Right renal cortex interstitium (tissue), 3 donors: ENCODE measurements at regions not wholly inside any gene's neighbourhood (a gene's known extent, or its start where the extent isn't known, plus 50 kb on each side); places are given as distances from the start of the nearest gene placed in this dataset.

Experiments
- DNase-seq, 3 donors: peaks; one replicate each; pipeline ENCODE4 v3.0.0-alpha.2; 2013; ENCODE audit warnings: low read depth in 3 of 3, low spot score in 2 of 3

DNA sequence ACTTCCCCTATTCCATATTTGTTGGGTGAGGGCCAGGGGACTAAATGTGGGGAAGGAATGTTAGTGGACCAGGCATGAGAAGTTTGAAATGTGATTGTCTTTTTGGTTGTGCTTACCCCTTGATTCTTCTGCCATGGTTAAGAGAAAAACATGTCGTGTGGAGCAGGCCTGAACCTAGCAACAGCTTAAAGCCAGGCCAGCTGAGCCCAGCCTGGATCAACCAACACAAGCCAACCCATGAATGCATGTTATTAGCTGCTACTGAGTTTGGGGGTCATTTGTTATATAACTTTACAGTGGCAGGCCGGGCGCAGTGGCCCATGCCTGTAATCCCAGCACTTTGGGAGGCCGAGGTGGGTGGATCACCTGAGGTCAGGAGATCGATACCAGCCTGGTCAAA, 52.4 kb upstream of the TRIO start:
- DNase-seq = no peak

DNA sequence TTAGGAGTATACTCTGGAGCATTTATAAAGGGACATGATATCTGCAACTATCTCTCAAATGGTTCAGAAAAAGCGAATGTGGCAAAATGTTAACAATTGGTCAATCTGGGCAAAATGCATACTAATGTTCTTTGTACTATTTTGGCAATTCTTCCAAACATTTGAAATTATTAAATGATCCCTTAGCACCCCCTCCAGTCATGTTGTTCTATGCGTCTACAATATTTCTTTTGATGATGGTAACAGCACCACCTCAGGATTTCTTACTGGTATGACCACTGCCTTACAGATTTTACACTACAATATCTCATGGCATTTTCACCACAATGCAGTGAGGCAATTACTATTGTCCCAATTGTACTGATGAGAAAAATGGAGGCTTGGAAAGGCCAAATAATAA, 52.9 kb upstream of the TRIO start:
- no peak for DNase-seq

DNA sequence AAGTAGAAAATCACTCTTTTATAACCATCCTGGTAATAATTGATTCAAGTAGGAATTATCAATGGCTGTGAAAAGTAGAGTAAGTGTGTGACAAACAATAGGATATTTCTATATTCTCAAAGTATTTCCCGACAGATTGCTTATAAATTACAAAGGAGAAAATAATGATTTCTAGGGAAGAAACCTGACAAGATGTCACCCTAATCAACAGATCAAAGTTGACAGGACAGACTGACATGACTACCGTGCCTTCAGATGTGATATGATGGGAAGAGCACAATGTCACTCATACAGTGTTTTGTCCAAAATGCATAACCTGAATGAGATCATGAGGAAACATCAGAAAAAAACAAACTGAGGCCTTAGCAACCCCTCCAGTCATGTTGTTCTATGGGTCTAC, 53.9 kb upstream of the TRIO start:
- no peak for DNase-seq

DNA sequence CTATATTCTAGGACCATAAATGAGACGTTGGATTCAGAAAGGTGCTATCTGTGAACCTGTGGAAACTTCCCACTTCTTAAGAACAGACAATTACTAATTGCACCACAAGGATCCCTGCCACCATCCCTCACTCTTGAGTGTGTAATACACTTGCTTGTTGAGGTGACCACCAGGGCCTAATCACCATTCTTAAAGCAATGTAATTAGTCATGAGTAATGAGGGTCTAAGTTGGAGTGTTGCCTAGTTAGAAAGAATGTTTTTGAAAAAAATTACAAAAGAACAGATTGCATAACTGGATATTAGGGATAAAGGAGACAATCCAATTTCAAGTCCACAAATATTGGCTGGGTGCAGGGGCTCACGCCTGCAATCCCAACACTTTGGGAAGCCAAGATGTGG, 56.9 kb upstream of the TRIO start:
- DNase-seq = no peak

- no peak for DNase-seq
These were observed 60.2 kb upstream of the TRIO start for GRCh38 chr5:14082973-14083372.

- DNase-seq = no peak
These were observed 60.6 kb upstream of the TRIO start for GRCh38 chr5:14082523-14082922.

DNA sequence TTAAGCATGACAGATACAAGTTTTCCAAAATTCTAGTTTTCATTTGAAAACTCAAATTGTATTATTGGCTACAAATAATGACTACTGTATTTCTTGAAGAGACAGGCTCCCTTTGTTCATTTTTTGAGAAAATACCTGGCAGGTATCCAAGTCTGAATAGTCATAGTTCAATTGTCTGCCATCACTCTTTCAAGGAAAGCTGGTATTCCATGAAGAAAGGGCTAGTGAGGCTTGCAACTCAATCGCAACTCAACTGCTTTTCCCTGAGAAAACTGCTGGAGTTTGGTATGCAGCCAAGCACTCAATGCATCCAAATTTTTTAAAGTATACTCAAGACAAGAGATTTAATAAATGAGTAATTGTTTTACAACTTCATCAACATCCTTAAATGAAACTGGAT, 61.4 kb upstream of the TRIO start:
- DNase-seq = no peak

DNA sequence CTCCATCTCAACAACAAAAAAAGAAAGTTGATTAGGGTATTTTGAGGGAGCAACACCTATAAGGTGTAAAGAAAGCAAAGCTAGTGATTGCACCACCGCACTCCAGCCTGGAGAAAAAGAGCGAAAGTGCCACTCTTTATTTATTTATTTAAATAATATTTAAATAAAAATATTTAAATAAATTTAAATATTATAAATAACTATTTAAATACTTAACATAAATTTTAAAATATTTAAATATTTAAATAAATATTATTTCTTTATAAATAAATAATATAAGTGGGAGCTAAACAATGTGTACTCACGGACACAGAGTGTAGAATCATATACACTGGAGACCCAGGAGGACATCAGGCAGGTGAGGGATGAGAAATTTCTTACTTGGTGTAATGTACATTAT, 64.4 kb upstream of the TRIO start:
- DNase-seq = no peak

DNA sequence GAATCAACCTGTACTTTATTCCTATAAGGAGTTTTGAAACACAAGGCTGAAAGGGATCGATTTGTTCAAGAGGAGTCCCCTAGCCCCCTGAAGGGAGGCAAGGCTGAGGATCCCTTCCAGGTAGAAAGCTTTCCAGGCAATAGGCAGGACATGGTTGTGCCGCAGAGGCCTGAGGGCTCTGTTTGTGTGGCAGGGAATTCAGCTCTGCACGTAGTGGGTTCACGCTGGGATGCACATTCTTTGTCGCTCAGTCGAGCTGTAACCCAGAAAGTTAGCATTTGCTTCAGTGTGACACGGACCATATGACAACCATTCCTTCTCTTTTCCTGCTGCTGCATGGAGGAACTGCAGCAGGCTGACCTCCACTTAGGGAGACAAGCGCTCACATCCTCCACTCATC, 65.6 kb upstream of the TRIO start:
- no peak for DNase-seq

DNA sequence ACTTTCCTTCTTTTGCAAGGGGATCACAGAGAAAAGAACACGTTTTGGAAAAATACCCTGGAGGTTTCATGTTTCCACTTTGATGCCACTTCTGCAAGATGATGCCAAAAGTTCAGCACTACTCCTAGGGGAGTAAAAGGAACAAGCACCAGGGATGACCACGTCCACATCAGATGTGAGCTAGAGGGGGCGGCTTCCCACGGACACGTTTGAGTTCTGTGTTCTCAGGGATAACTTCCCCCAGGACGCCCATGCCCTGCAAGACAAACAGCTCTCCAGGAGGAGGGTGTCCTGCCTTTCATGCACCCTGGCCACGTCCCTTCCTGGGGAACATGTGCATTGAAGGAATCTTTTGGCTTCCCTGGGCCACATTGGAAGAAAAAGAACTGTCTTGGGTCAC, 66.6 kb upstream of the TRIO start:
- no peak for DNase-seq

DNA sequence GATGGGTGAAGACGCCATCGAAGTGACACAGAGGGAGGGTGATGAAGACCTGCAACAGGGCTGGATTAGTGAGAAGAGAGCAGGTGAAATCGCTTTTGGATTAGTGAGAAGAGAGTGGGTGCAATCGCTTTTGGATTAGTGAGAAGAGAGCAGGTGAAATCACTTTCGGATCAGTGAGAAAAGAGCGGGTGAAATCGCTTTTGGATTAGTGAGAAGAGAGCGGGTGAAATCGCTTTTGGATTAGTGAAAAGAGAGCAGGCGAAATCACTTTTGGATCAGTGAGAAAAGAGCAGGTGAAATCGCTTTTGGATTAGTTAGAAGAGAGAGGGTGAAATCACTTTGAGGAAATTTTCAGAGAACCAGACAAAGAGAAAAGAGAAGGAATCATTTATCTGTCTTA, 67.2 kb upstream of the TRIO start:
- no peak for DNase-seq

- DNase-seq = no peak
These were observed 71.7 kb upstream of the TRIO start for GRCh38 chr5:14071433-14071832.

GRCh38 chr5:14069021-14069420, 74.1 kb upstream of the TRIO start:
- no peak for DNase-seq

DNA sequence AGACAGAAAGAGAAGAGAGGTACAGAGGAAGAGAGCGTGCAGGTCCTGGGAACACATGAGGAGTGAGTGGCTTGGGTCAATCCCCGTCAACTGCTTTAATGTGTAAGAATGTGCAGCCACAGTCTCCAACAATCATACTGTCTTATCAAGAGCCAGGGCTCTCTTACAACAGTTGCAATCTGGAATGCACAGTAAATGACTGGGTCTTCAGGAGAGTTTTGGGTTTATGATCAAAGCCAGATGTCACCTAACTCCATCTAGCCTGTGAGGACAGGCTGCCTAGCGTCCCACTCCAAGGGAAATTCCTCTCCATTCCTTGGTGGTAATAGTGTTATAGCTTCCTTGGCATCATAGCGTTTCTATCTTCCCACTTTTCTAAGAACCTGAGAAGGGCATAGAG, 75.0 kb upstream of the TRIO start:
- DNase-seq = no peak

DNA sequence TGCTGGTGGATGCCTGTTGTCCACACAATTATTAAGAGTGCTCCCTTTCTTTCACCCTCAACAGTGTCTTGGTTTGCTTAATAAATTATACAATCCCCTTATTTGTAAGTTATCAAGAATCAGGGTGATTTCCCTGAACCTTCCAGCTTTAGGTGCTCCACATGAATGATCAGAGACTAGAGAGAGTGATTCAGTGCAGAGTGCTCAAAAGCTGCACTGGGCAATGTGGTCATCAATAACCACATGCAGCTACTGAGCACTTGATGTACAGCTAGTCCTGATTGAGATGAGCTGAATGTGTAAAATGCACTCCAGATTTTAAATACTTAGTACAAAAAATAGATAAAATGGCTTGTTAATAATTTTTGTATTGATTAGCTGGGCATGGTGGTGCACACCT, 76.8 kb upstream of the TRIO start:
- no peak for DNase-seq

DNA sequence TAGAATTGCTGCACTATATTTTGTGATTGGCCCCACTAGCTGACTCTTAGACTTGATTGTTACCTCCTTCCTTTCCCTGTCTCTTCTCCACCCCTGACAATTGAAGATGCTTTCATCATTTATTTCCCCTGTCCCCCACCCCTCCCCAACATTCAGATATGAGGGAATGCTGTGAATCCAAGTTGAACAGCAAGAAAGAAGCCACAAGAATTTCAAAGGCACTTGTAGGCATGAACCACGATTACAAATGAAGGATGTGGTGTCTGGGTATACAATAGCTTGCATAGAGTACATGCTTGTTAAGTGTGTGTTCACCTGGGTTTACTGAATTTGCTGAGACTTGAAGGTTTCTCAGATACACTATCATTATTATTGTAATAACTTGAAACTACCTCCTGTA, 78.3 kb upstream of the TRIO start:
- no peak for DNase-seq

DNA sequence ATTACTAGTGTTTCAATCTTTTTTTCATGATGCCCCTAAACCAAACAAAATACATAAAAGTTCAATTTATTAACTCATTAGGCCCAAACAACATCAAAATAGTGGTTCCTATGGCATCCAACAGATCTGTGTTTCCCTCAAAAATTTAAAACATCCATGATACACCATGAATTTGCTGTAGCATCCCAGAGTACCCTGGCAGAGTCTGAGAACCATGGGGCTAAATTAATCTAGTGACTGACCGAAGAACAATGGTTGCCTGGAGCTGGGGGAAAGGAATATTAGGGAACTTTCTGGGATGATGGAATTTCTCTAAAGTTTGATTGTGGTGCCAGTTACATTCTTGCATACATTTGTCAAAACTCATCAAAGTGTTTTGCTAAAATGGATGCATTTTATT, 79.5 kb upstream of the TRIO start:
- DNase-seq = no peak

DNA sequence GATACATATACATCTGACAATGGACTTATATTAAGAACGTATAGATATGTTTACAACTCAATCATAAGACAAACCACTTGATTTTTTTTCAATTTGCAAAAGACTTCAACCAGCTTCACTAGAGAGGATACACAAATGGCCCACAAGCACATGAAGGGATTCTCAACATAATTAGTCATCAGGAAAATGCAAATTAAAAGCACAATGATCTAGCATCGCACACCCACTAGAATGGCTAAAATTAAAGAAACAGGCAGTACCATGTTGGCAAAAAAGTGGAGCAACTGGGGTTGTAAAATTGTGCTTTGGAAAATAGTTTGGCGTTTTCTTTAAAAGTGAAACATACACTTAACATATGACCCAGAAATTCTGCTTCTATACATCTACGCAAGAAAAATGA, 80.0 kb upstream of the TRIO start:
- no peak for DNase-seq

DNA sequence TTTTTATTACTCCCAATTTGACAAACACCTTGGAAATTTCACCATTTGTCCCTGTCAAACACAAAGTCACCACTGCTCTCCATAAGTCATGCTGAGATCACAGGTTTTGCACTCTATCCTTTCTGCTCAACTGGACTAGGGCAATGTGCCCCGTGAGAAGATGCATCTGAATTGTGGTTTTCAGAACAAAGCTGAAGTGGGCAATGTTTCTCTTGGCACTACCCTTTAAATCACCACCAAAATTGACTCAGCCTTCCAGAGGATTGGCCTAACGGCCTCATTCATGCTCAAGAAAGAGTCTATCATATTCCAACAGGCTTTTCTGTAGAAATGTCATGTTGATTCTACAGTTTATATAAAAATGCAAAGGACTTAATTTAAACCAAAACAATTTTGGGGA, 81.0 kb upstream of the TRIO start:
- no peak for DNase-seq

- no peak for DNase-seq
These were observed 82.0 kb upstream of the TRIO start for GRCh38 chr5:14061106-14061505.

GRCh38 chr5:14060218-14060617, 82.9 kb upstream of the TRIO start:
- no peak for DNase-seq

DNA sequence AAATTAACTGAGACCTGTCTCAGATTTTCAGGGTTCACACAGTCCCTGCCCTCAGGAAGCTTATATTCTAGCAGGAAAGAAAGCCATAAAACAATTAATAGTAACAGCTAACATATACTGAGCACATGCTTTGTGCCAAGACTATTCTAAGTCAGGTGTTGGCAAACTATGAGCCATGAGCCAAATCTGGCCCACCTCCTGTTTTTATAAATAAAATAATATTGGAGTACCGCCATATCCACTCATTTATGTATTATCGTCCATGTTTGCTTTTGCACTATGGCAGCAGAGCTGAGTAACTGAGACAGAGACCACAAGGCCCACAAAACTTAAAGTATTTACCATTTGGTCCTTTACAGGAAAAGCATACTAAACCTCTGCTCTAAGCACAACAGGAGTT, 83.3 kb upstream of the TRIO start:
- DNase-seq = no peak

- DNase-seq = no peak
These were observed 85.9 kb upstream of the TRIO start for GRCh38 chr5:14057289-14057688.

- DNase-seq = no peak
These were observed 87.1 kb upstream of the TRIO start for GRCh38 chr5:14056039-14056438.
